Uterus (tissue), 3 donors: ENCODE measurements at regions not wholly inside any gene's neighbourhood (a gene's known extent, or its start where the extent isn't known, plus 50 kb on each side); places are given as distances from the start of the nearest gene placed in this dataset.

ENCODE experiments used
- DNase-seq, 2 donors: peaks; one replicate each; pipeline ENCODE4 v3.0.0-alpha.2; 2019 to 2020
- H3K27ac ChIP-seq, 2 donors: fragments of 200-600 bp; sonication (generic); 1 replicate in 1 of 2; 2 replicates in 1 of 2; pipeline ENCODE4 v1.5.1; 2016 to 2018
- H3K27me3 ChIP-seq, 2 donors: fragments of 200-600 bp; sonication (generic); one replicate each; pipeline ENCODE4 v1.5.1; 2018 to 2019; ENCODE audit warnings: control low read depth in 1 of 2
- H3K36me3 ChIP-seq, 2 donors: fragments of 200-600 bp; sonication (generic); one replicate each; pipeline ENCODE4 v1.5.1; 2019; ENCODE audit warnings: control low read depth in 1 of 2
- H3K4me1 ChIP-seq, 2 donors: fragments of 200-600 bp; sonication (generic); one replicate each; pipeline ENCODE4 v1.5.1; 2018 to 2019; ENCODE audit warnings: control low read depth in 1 of 2
- H3K4me3 ChIP-seq, 2 donors: fragments of 200-600 bp; sonication (generic); 1 replicate in 1 of 2; 2 replicates in 1 of 2; pipeline ENCODE4 v1.5.1; 2018 to 2019; ENCODE audit warnings: mild to moderate bottlenecking in 1 of 2
- H3K9me3 ChIP-seq, 2 donors: fragments of 200-600 bp; sonication (generic); one replicate each; pipeline ENCODE4 v1.5.1; 2019; ENCODE audit warnings: control low read depth in 1 of 2
- CTCF ChIP-seq, 4 experiments: fragments of 200-600 bp in 2 of 4; fragments of 450-650 bp in 2 of 4; sonication (generic) in 2 of 4; IDR thresholded peaks; one replicate each; pipeline ENCODE4 v1.5.1; 2016 to 2019; ENCODE audit warnings: antibody characterized with exemption in 4 of 4, mild to moderate bottlenecking in 2 of 4, moderate library complexity in 1 of 4
- POLR2A ChIP-seq, 2 donors: fragments of 450-650 bp; IDR thresholded peaks; one replicate each; pipeline ENCODE4 v1.6.1; 2016; ENCODE audit warnings: antibody characterized with exemption in 2 of 2, mild to moderate bottlenecking in 1 of 2, moderate library complexity in 1 of 2
- intact Hi-C: fragments of 100-400 bp; cut with DNase I; formaldehyde crosslinking; loops from one replicate; pipeline ENCODE4 v1.15.1; 2023; ENCODE audit warnings: low total_unique reads
- donor health status: DM: yes; HTN: yes; CAD: no.

DNA sequence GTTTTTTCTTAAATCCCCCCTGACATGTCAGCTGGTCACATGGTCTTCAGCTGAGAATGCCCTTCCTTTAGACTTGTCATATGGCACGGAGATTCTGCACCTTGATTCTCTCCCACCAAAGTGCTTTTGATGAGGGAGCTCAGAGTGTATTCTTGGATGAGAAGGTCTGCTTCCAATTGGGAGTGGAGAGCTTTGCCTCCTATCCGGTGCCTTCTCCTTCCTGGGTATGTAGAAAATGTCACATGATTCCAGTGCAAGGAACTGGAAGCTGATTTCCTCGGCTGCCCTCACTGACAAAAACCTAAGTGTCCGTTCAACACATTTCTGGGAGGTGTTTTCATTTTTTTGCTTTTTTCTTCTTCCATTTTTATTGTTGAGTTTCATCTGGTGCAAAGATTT, 197.2 kb downstream of the TFAP2C start:
- Histone ChIP-seq H3K4me1 (peaks cover 0 to 4% of the 10 kb centered on the region in 2 donors), H3K36me3 (no peaks in the 10 kb centered on the region), H3K9me3 (no peaks in the 10 kb centered on the region), H3K27me3 (no peaks in the 10 kb centered on the region), H3K4me3 (peak overlapping the region in 1 of 2 donors; percentile 13), H3K27ac (peak overlapping the region; percentile 83 to 89)
- TF ChIP-seq POLR2A (IDR thresholded peaks at IDR 0.05) (no peak), CTCF (IDR thresholded peaks at IDR 0.05) (no peak)
- intact Hi-C loops: no loop called here
- no peak for DNase-seq

- Histone ChIP-seq H3K27me3 (no peaks in the 10 kb centered on the region), H3K4me1 (peaks cover 0 to 4% of the 10 kb centered on the region in 2 donors), H3K9me3 (no peaks in the 10 kb centered on the region), H3K27ac (peak overlapping the region; percentile 83 to 89), H3K4me3 (peak overlapping the region in 1 of 2 donors; percentile 13), H3K36me3 (no peaks in the 10 kb centered on the region)
- intact Hi-C loops: no loop called here
- DNase-seq: peak; percentile 30 to 74
- TF ChIP-seq POLR2A (IDR thresholded peaks at IDR 0.05) (peak in 1 of 2 donors; percentile 5), CTCF (IDR thresholded peaks at IDR 0.05) (no peak)
Observed at GRCh38 chr20:56826705-56827665, 197.9 kb downstream of the TFAP2C start.

DNA sequence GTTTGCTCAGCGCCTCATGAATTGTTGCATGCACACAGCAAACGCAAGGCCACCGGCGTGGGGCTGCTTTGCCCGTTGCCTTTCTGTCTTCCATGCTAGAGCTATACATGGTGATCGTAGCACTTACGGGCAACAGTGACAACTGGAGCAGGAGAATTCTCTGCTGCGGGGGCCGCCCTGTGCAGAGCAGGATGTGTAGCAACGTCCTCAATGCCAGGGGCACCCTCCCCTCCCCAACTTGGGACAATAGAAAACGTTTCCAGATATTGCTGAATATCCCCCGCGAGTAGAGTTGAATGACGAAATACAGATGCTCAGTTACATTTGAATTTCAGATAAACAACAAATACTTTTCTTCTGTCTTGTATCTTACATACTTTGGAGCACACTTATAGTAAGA, 198.7 kb downstream of the TFAP2C start:
- peak overlapping the region; percentile 83 to 89 for H3K27ac ChIP-seq
- no peak for TF ChIP-seq POLR2A (IDR thresholded peaks at IDR 0.05)
- peak in 1 of 2 donors; percentile 28 for DNase-seq
- peaks cover 0 to 4% of the 10 kb centered on the region in 2 donors for H3K4me1 ChIP-seq
- intact Hi-C loops: no loop called here
- no peaks in the 10 kb centered on the region for H3K36me3 ChIP-seq
- H3K27me3 ChIP-seq: no peaks in the 10 kb centered on the region
- no peaks in the 10 kb centered on the region for H3K9me3 ChIP-seq
- H3K4me3 ChIP-seq: peak overlapping the region in 1 of 2 donors; percentile 13

DNA sequence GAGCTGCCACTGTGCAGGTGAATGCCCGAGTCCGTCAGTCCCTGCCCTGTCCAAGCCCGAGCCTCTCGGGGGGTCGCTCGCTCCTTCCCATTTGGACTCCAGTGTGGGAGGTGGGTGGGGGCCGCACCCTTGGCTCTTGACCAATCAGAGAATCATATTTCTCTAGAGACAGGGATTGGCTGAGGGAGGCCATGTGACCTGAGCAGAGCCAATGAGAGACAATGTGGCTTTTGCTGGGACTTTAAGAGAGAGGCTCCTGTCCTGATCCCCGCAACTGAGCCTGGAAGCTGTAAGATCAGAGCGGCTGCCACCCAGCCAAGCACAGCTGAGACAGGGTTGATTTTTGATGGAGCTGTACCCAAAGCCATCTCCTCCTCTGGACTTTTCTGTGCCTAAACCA, 199.3 kb downstream of the TFAP2C start:
- H3K27me3 ChIP-seq: no peaks in the 10 kb centered on the region
- H3K4me3 ChIP-seq: no peak overlapping the region
- intact Hi-C loops: no loop called here
- H3K9me3 ChIP-seq: no peaks in the 10 kb centered on the region
- H3K27ac ChIP-seq: peak overlapping the region; percentile 83 to 89
- H3K36me3 ChIP-seq: no peaks in the 10 kb centered on the region
- TF ChIP-seq CTCF (IDR thresholded peaks at IDR 0.05): no peak
- TF ChIP-seq POLR2A (IDR thresholded peaks at IDR 0.05): no peak
- peaks cover 0 to 4% of the 10 kb centered on the region in 2 donors for H3K4me1 ChIP-seq
- no peak for DNase-seq

DNA sequence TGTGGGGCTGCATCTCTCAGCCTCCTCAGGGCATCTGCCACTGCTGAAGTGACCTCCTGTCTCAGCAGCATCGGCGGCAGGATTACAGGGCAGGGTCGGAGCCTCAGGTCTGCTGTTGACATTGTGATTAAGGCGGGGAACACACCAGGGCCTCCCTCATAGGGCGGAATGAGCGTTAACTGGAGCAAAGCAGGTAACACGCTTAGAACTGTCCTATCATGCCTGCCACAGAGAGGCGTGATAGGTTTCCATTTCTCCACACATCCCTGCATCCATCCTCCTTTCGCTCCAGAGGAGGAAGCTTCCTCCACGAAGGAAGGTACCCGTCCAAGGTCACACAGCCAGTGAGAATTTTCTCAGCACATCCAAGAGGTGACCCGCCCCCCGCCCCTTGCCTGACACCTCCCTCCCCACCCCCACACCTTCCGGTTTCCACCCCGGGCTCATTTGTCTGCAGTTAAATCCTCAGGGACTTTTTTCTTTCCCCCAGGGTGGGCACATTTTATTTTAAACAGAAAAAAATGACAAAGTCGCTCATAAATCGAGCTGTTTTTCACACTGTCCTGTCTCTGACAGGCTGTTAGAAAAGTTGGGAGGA, 200.8 kb downstream of the TFAP2C start:
- peaks cover 0 to 4% of the 10 kb centered on the region in 2 donors for H3K4me1 ChIP-seq
- no peak for DNase-seq
- H3K27me3 ChIP-seq: no peaks in the 10 kb centered on the region
- intact Hi-C loops: no loop called here
- TF ChIP-seq CTCF (IDR thresholded peaks at IDR 0.05) (no peak), POLR2A (IDR thresholded peaks at IDR 0.05) (no peak)
- H3K36me3 ChIP-seq: no peaks in the 10 kb centered on the region
- H3K4me3 ChIP-seq: no peak overlapping the region
- no peak overlapping the region for H3K27ac ChIP-seq
- no peaks in the 10 kb centered on the region for H3K9me3 ChIP-seq
